NCI-H146 treated with DMSO at 0.1 percent for 48 hours (cell line): ENCODE measurements at regions not wholly inside any gene's neighbourhood (a gene's known extent, or its start where the extent isn't known, plus 50 kb on each side); places are given as distances from the start of the nearest gene placed in this dataset.
"Not testable (repeated sequence)": the region's sequence is repeated elsewhere in the genome, so short reads cannot be mapped to it uniquely, and the experiment has no call there.

Experiments used
- DNase-seq: peaks from one replicate; lab custom pipeline; 2025; ENCODE audit not compliant: unreplicated experiment; lab: John Stamatoyannopoulos, UW

GRCh38 chr2:18266699-18267098, 293.8 kb downstream of the RDH14 start:
- not testable (repeated sequence) for DNase-seq

DNA sequence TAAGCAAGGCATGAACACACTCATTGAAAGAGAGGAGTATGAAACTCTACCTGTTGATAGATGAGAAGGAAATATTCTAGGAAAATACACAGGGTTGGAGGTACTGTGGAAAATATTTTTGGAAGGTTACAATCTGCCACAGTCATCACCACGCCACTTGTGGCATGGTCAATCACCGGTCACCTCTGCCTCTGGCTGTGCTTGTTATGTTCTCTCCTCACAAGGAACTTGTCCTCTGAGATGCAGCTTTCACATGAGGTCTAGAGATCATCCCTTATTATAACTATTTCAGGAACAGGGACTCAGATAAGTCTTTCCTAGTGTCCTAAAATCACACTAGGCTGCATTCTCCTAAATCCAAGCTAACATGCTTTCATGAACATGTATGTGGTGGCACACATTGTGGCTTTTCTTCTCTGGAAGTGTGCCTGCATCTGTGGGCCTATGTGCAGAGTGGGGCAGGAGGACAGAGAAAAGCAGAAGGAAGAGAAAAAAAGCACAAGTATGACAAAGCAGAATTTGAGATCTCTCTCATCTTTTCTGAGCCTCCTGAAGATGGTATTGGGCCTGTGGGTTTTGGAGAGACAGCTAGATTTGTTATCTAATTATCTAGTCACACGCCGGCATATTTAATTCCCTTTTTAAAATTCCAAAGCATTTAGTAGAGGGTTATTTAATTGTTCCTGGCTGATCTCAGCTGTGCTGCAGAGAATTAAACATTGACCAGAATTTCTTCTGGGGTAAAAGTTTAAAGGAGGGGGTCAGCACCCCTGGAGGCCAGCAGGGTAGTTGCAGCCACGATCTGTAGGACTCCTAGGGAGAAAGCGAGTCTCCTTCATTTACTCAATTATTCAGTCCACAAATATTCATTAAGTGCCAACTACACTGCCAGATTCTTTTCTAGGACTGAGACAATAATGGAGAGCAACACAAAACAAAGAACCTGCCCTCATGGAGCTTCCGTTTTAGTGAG, 294.6 kb downstream of the RDH14 start:
- DNase-seq = no peak

DNA sequence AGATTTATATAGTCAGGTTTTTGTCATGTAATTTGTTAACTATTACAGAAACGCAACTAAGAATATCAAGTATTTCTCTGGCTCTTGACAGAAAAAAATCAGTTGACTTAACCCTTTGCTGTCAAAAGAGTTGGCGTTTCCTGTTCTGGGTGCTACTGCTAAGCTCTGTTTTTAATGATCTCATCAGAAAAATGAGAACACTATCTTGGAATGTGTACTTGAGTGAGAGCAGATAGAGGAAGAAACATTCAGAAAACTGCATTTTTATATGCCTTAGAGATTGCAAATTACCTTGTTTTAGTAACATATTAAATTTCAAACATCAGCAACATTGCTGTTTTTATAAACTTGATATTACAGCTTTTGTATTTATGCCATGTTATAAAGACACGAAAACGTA, 297.9 kb downstream of the RDH14 start:
- no peak for DNase-seq

DNA sequence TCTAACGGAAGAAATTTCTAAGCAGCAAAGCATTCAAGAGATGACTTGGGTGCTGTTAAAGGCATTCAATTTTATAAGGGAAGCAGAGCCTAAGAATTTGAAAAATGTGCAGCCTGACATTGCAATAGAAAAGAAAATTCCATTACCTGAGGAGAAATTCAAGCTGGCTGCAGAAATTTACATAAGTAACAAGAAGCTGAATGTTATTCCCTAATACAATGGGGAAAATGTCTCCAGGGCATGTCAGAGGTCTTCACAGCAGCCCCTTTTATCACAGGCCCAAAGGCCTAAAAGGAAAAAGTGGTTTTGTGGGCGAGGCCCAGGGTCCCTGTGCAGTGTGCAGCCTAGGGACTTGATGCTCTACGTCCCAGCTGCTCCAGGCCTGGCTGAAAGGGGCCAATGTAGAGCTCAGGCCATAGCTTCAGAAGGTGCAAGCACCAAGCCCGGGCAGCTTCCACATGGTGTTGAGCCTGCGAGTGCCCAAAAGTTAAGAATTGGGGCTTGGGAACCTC, 306.7 kb downstream of the RDH14 start:
- DNase-seq = no peak

- no peak for DNase-seq
These were observed 309.0 kb downstream of the RDH14 start for GRCh38 chr2:18251486-18251885.

DNA sequence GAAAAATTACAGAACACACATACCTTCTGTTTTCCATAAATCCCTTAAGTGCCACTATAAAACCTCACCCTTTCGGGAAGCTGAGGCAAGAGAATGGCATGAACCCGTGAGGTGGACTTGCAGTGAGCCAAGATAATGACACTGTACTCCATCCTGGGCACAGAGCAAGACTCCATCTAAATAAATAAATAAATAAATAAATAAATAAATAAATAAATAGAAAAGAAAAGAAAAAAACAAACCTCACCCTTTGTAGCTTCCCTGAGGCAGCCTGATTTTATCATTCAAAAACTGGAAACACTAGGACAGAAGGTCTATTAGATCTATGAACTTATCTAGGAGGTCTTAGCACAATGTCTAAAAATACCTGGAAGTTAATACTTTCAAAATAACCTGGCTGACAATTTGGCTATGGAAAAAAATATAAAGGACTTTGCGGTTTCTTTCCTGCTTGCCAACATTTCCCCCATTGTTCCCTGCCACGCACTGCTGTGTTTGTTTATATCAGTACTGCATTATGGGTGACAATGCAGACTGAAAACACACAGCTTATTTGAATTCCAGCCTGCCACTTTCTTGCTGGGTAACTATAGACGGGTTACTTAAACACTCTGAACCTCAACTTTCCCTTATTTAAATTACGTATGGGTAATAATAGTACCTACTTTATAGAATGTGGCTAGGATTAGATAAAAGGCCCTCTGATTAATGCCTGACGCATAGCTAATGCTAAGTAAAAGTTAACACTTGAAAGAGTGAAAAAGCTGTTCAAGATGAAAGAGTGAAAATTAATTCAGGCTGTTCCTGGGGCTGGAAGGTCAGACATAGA, 313.0 kb downstream of the RDH14 start:
- DNase-seq = no peak

DNA sequence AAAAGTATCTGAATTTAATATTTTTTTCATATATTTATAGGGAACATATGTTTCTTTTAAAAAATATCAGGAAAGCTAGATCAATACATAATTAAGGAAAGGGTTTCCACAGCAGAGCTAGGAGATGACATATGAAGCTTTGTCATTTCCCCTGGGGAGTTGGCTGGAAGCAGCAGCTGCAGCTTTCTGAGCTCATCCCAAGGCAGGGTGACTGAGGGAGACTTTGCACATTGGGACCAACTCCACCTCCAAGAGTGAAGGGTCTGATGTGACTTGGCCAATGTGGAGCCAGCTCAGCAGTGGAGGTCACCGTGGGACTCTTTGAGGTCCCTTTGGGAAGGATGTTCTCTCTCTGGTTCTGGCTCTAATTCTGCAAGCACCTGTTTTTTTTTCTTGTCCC, 315.1 kb downstream of the RDH14 start:
- no peak for DNase-seq

DNA sequence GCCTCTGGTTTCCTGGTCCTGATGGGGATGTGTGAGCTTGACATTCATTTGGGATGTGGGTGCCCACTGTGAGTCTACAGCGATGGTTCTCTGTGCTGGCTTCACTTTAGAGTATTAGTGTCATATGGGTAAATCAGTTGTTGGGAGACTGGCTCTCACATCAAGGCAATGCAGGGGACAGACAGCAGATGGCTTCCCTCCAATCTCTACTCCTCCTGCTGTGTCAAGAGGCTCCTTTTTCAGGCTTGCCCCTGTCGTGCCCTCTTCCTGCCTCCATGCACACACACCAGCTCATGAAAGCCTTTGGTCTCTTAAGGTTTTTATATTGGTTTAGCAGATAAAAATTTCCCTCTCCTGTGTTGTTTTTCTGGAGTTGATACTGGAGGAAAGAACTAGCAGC, 315.6 kb downstream of the RDH14 start:
- no peak for DNase-seq

DNA sequence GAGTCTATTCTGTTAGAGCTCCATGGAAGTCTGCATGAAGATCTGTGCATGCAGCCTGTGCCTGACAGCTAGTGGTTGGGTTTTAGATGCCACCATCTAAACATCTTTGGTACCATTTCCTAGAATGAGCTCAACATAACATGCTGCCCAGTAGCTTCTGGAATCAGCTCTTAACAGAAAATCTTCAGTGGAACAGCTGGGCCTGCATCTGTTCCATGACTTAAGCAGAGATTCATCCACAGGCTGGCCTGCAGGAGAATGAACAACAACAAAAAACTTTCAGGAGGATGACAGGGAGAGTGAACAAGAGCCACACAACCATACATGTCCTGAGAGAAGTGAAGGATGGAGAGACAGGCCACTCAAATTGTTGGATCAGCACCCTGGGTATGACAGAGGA, 316.6 kb downstream of the RDH14 start:
- DNase-seq = no peak

GRCh38 chr2:18242716-18243115, 317.7 kb downstream of the RDH14 start:
- no peak for DNase-seq

DNA sequence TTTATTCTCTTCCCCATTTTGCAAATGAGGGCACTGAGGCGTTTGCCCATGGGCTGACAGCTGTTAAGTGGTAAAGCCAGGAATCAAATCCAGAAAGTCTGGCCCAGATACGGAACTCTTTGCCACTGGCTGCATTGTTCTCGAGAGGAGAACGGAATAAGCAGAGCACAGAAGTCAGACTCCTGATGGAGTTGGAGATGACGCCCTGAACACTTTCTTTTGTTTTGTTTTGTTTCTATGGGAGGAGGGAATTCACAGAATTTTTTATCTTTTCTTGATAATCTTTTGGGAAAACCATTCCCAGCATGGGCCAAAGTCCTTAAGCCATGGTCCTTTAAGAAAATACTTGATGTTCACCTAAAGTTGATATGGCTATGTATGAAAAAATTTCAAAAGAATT, 322.2 kb downstream of the RDH14 start:
- no peak for DNase-seq

DNA sequence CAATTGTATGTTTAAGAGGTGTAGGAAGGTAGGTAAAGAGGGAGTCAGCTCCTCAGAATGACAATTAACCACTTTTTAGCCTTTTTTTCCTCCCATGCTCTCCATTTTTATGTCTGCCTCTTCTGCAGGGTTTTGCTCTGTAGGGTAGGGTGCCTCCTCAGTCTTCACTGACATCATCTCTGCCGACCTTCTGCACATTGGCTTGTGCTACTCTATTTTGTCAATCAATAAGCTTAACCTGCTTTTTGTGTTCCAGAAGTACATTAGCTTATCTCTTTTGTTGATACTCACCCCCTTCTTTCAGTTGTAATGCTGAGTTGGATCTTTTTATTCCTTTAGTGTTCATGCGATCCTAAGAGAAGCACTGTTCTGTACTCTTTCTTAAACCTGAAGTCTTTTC, 323.2 kb downstream of the RDH14 start:
- no peak for DNase-seq

GRCh38 chr2:18232731-18233438, 327.6 kb downstream of the RDH14 start:
- DNase-seq = no peak

GRCh38 chr2:18230668-18231067, 329.8 kb downstream of the RDH14 start:
- DNase-seq = no peak

DNA sequence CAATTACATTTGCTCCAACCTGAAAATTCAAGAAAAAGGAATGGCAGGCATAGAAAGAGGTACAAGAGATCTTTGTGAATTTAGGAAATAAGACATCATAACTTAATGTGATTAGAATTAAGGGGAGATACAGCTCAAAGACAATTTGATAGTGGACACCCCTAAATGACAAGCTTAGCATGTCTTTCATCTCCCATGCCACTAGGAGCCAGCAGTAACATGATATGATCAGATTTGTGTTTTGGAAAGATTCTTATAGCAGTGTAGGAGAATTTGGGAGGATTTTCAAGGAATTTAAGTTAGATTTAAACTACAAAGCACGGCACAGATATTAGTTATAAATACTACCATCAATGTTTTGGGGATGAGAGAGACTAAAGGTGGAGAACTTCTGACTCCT, 340.8 kb downstream of the RDH14 start:
- DNase-seq = no peak

- DNase-seq = no peak
These were observed 339.9 kb downstream of the KCNS3 start for GRCh38 chr2:18218160-18218933.

DNA sequence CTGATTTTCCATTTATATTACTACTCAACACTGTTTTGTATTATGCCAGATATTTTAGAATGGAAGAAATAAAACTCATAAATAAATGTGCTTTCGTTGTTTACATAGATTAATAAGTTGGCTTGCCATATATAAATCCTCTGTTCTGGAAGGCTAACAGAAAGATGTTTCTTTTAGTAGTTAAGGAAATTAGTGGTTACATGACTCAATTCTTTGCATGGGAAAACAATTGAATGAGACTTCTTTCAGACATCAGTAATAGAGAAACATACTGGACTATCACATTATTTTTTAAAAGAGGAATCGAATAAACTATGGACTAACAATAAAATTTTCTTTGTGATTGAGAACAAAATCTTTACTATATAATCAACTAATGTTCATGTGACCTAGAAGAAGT, 336.5 kb downstream of the KCNS3 start:
- no peak for DNase-seq

DNA sequence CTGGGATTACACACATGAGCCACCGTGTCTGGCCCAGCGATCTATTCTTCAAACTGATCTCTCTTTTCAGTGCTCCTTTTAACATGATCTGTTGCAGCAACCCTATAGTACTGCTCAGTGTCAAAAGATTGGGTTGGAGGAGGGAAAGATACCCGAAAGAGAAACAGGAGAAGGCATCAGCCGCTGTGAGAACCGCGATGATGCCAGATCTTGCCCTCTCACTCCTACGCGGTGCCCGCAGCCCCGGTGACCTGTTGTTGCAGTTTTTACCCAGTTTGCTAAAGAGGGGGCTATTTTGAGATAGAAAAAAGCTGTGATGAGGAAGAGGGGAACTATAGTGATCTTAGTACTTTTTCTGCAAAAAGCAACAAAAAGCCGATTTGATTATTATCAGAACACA, 335.5 kb downstream of the KCNS3 start:
- no peak for DNase-seq

GRCh38 chr2:18209934-18210639, 331.6 kb downstream of the KCNS3 start:
- peak; percentile 15 for DNase-seq

DNA sequence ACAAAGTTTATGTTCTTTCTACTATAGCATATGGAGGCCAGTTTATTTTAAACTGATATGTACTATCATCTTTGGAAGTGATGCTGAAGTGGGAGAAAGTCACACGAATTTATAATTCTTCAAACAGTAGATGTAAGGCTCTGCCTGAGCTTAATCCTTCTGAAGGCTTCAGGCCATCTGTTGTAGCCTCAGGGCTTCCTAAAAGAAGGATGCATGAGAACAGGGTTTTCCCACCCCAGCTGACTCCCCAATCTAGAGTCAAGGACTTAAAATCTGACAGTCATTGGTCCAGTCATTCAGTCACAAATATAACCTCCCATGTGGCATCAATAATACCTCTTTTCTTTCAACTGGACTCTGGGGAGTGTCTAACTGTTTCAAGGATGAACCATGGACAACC, 330.5 kb downstream of the KCNS3 start:
- DNase-seq = no peak
